Nucleus accumbens (tissue), 56 donors: ENCODE measurements at regions not wholly inside any gene's neighbourhood (a gene's known extent, or its start where the extent isn't known, plus 50 kb on each side); places are given as distances from the start of the nearest gene placed in this dataset.
"Not testable (repeated sequence)": the region's sequence is repeated elsewhere in the genome, so short reads cannot be mapped to it uniquely, and the experiment has no call there.

ENCODE experiments used
- DNase-seq, 56 donors: peaks; one replicate each; lab custom pipeline; 2025; lab: John Stamatoyannopoulos, UW

DNA sequence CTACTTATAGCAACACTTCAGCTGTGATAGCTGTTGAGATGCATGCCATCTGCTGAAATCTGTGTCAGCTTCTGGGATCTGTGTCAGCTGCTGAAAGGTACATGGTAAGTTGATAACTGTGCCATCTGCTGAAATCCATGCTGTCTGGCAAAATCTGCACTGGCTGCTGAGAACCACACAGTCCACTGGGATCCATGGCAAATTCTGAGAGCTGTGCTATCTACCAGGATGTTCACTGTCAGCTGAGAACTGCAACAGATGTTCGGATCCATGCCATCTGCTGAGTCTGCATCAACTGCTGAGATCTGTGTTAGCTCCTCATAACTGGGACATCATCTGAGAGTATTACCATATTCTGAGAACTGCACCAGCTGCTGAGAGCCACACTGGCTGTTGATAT, 430.5 kb upstream of the POU3F4 start:
- no peak for DNase-seq

DNA sequence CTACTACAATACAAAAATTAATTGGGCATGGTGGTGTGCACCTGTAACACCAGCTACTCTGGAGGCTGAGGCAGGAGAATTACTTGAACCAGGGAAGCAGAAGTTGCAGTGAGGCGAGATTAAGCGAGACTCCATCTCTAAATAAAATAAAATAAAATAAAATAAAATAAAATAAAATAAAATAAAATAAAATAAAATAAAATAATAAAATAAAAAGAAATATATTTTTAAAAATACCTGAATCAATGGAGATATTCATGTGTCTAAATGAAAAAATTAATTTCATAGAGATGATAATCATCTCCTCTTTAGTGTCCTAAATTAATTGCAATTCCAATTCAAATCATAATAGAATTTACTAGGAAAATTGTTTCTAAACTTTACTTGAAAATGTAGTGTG, 406.1 kb upstream of the POU3F4 start:
- no peak for DNase-seq

DNA sequence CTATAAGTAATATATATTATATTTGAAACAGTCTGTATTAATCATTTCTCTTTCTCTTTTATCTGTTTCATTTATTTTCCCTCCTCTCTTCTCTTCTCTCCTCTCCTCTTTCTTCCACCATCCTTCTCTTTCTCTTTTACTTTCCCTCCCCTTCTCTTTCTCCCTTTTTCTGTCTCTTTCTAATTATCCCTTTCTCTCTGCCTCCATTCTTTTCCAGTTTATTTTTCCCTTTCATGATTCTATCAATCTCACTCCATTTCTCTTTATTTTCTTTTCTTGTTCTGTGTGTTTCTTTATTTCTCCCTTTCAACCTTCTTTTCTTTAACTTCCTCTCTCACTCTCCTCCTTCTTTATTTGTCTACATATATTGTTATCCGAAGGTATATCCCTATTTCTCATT, 399.8 kb upstream of the POU3F4 start:
- no peak for DNase-seq

DNA sequence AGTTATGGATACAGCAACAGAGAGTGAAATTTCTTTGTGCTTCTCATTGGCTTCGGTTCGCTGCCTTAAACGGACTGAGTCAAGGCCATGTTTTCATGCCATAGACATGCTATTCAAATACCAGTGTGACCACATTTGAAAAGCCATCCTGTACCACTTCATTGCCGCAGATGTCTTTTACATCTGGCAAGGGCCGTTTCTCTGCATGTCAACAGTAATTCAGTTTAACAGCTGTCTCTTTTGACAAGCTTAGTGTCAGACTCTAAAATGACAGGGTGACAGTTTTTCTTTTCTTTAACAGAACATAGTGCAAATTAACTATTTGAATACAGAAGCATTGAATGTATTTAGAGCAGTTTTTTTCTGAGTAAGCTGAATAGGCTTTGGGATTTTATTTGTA, 362.2 kb upstream of the POU3F4 start:
- no peak for DNase-seq

DNA sequence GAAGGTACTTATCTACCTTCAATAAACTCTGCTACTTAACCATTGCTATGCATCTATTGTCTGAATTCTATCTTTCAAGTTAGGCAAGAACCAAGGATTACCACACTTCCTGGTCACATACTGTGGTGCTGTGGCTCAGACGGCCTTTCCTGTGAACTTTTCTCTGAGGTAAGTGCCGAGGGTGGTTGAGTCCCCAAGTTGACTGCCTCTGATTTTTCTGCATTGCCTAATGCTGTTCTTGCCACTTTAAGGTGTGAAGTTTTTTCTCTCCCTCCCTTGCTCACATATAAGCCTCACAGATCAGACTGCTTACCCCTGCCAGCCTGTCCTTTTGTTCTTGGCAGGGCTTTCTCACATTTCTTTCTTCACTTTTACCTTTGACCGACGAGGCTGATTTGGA, 348.0 kb upstream of the POU3F4 start:
- DNase-seq: no peak

DNA sequence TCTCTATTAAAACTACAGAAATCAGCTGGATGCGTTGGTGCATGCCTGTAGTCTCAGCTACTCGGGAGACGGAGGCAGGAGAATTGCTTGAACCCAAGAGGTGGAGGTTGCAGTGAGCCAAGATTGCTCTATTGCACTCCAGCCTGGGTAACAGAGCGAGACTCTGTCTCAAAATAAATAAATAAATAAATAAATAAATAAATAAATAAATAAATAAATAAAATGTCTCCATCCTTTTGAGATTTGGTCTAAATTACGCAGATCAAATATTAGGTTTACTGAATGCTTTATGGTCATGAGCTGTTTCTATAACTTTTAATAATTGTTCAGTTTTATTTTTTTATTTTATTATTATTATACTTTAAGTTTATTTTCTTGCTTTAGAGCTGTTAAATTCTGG, 344.0 kb upstream of the POU3F4 start:
- not testable (repeated sequence) for DNase-seq

DNA sequence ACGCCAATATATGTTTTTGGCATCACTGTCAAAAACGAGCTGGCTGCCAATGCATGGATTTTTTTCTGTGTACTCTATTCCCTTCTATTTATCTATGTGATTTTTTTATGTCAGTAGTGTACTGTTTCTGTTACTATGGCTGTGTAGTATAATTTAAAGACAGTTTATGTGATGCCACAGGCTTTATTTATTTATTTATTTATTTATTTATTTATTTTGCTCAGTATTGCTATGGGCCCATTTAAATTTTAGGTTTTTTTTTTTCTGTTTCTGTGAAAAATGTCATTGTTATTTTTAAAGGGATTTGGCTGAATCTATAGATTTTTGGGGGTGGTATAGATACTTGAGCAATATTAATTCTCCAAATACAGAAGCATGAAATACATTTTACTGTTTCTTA, 338.4 kb upstream of the POU3F4 start:
- DNase-seq: no peak

DNA sequence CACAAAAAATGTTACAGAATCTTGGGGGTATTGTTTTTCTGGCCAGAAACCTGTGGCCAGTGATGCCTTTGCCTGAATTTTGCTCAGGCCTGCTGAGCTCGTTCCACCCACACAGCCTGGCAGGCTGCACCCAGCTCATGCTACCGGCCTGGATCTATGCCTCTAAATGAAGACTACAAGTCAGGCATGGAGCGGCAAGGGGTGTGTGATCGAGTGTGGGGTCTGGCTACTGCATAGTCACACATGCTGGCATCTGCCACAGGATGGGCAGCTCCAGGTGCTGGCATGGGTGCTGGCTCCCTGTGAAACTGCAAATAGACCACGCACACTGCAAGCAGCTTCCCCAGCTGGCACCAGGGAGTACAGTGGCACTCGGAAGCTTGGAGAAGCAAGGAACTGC, 323.1 kb upstream of the POU3F4 start:
- peak in 1 of 56 donors; percentile 1 for DNase-seq

DNA sequence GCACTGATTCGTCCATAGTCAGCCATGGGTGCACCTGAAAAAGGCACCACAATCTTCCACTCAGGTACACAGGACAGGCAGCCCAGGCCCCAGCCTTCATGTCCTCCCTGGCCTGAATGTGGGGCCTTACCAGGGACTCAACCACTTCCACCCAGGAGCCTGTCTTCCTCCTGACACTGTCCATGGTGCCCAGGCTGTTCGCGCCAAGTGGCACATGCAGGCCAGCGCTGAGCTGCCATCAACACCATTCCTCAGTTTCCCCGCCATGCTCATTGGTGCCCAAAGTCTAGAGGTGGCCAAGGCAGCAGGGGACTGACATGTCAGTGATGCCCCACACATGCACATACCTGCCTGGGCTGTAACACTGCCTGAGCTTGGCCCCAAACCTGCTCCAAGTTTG, 322.2 kb upstream of the POU3F4 start:
- DNase-seq: no peak

DNA sequence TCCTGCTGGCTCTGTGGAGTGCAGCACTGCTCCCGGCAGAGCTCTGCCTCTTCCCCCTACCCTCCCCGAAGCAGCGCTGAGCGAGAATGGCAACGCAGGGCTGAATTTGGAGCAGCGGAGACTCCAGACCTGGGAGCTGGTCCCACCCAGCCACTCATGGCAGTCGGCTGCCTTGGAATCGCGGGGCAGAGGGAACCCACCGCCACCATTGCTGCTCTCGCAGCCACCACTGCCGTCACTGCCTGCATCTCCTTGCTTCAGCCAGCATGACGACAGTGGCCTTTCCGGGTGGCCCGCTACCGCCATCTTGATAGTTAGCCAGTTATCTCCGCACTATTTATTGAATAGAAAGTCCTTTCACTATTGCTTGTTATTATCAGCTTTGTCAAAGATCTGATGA, 321.5 kb upstream of the POU3F4 start:
- DNase-seq: no peak
